ENCODE measurements at regions not wholly inside any gene's neighbourhood (a gene's known extent, or its start where the extent isn't known, plus 50 kb on each side); places are given as distances from the start of the nearest gene placed in this dataset.

DNA sequence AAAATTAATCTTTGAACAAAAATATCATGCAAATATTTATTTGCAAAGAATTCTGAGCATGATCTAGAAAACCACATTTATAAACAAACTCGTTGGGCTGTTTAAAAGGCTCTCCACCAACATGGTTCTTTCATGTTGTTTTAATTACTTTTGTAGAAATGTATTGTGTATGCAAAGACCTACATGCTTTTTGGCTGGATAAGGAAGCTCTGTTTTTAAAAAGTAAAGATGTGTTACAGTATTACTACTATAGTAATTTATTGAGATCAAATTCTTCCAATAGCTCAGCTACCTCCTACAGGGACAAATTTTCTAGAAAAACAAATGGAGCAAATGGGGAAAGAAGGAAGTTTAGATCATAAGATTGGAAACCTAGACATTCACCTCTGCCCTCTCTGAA, 177.5 kb upstream of the TTC29 start:
- TF ChIP-seq CTCF (IDR thresholded peaks at IDR 0.05): no peak
- TF ChIP-seq POLR2A (IDR thresholded peaks at IDR 0.05): no peak
